GM12864 (cell line): ENCODE measurements at regions not wholly inside any gene's neighbourhood (a gene's known extent, or its start where the extent isn't known, plus 50 kb on each side); places are given as distances from the start of the nearest gene placed in this dataset.

Experiments
- DNase-seq: peaks from one replicate; pipeline ENCODE4 v3.0.0-alpha.2; 2011; ENCODE audit warnings: low read depth
- H3K4me3 ChIP-seq: 2 replicates; pipeline ENCODE4 v1.5.1; 2011; ENCODE audit warnings: mild to moderate bottlenecking, low read depth, low read length, control low read depth
- CTCF ChIP-seq: IDR thresholded peaks from 2 replicates; pipeline ENCODE4 v1.5.1; 2011; ENCODE audit warnings: low read depth, mild to moderate bottlenecking, moderate library complexity, low read length, control low read depth, inconsistent platforms; ENCODE audit errors: missing control alignments

- no peak for DNase-seq
- H3K4me3 ChIP-seq: no peak overlapping the region
- TF ChIP-seq CTCF: no peak
Observed at GRCh38 chr3:79947957-79948356, 180.2 kb upstream of the ROBO1 start.

- H3K4me3 ChIP-seq: no peak overlapping the region
- TF ChIP-seq CTCF: no peak
- no peak for DNase-seq
Observed at GRCh38 chr3:79947469-79947868, 179.7 kb upstream of the ROBO1 start.

- no peak for DNase-seq
- TF ChIP-seq CTCF: no peak
- H3K4me3 ChIP-seq: no peak overlapping the region
Observed at GRCh38 chr3:79937567-79937966, 169.8 kb upstream of the ROBO1 start.

- no peak overlapping the region for H3K4me3 ChIP-seq
- no peak for TF ChIP-seq CTCF
- DNase-seq: no peak
Observed at GRCh38 chr3:79930196-79930595, 162.4 kb upstream of the ROBO1 start.

GRCh38 chr3:79928687-79929408 lies 161.1 kb upstream of the ROBO1 start:
- H3K4me3 ChIP-seq: no peak overlapping the region
- TF ChIP-seq CTCF: no peak
- no peak for DNase-seq

GRCh38 chr3:79926522-79926921 lies 158.7 kb upstream of the ROBO1 start:
- no peak for DNase-seq
- TF ChIP-seq CTCF: no peak
- no peak overlapping the region for H3K4me3 ChIP-seq

- no peak for DNase-seq
- TF ChIP-seq CTCF: no peak
- no peak overlapping the region for H3K4me3 ChIP-seq
Observed at GRCh38 chr3:79922633-79923032, 154.8 kb upstream of the ROBO1 start.
